ENCODE measurements at regions not wholly inside any gene's neighbourhood (a gene's known extent, or its start where the extent isn't known, plus 50 kb on each side); places are given as distances from the start of the nearest gene placed in this dataset.

GRCh38 chr2:4827836-4828235 lies 864.3 kb upstream of the SOX11 start:
- Mint-ChIP-seq H3K27ac (ENCODE audit: unreplicated experiment) (no peak overlapping the region), H3K4me3 (ENCODE audit: unreplicated experiment) (no peak overlapping the region), H3K9me3 (ENCODE audit: low read depth) (no peaks in the 10 kb centered on the region), H3K4me1 (ENCODE audit: low read depth) (peaks cover 7% of the 10 kb centered on the region), H3K27me3 (ENCODE audit: low read depth) (no peaks in the 10 kb centered on the region), H3K36me3 (ENCODE audit: low read depth) (no peaks in the 10 kb centered on the region)
- DNase-seq (ENCODE audit: low spot score) = no peak
- TF ChIP-seq CTCF (IDR thresholded peaks at IDR 0.05) = no peak

GRCh38 chr2:4828682-4829374 lies 863.4 kb upstream of the SOX11 start:
- Mint-ChIP-seq H3K4me1 (ENCODE audit: low read depth) (peaks cover 7% of the 10 kb centered on the region), H3K36me3 (ENCODE audit: low read depth) (no peaks in the 10 kb centered on the region), H3K9me3 (ENCODE audit: low read depth) (no peaks in the 10 kb centered on the region), H3K4me3 (ENCODE audit: unreplicated experiment) (no peak overlapping the region), H3K27ac (ENCODE audit: unreplicated experiment) (no peak overlapping the region), H3K27me3 (ENCODE audit: low read depth) (no peaks in the 10 kb centered on the region)
- DNase-seq (ENCODE audit: low spot score) = no peak
- TF ChIP-seq CTCF (IDR thresholded peaks at IDR 0.05) = no peak

GRCh38 chr2:4831751-4832150 lies 860.4 kb upstream of the SOX11 start:
- no peaks in the 10 kb centered on the region for H3K9me3 Mint-ChIP-seq (ENCODE audit: low read depth)
- H3K36me3 Mint-ChIP-seq (ENCODE audit: low read depth) = no peaks in the 10 kb centered on the region
- H3K4me3 Mint-ChIP-seq (ENCODE audit: unreplicated experiment) = no peak overlapping the region
- no peak overlapping the region for H3K27ac Mint-ChIP-seq (ENCODE audit: unreplicated experiment)
- DNase-seq (ENCODE audit: low spot score) = no peak
- TF ChIP-seq CTCF (IDR thresholded peaks at IDR 0.05) = no peak
- H3K4me1 Mint-ChIP-seq (ENCODE audit: low read depth) = peaks cover 7% of the 10 kb centered on the region
- H3K27me3 Mint-ChIP-seq (ENCODE audit: low read depth) = no peaks in the 10 kb centered on the region

GRCh38 chr2:4832642-4833041 lies 859.5 kb upstream of the SOX11 start:
- H3K27ac Mint-ChIP-seq (ENCODE audit: unreplicated experiment) = no peak overlapping the region
- no peaks in the 10 kb centered on the region for H3K27me3 Mint-ChIP-seq (ENCODE audit: low read depth)
- H3K9me3 Mint-ChIP-seq (ENCODE audit: low read depth) = no peaks in the 10 kb centered on the region
- DNase-seq (ENCODE audit: low spot score) = no peak
- TF ChIP-seq CTCF (IDR thresholded peaks at IDR 0.05) = no peak
- H3K36me3 Mint-ChIP-seq (ENCODE audit: low read depth) = no peaks in the 10 kb centered on the region
- no peak overlapping the region for H3K4me3 Mint-ChIP-seq (ENCODE audit: unreplicated experiment)
- peaks cover 7% of the 10 kb centered on the region for H3K4me1 Mint-ChIP-seq (ENCODE audit: low read depth)

- Mint-ChIP-seq H3K36me3 (ENCODE audit: low read depth) (no peaks in the 10 kb centered on the region), H3K4me1 (ENCODE audit: low read depth) (no peaks in the 10 kb centered on the region), H3K9me3 (ENCODE audit: low read depth) (no peaks in the 10 kb centered on the region), H3K27ac (ENCODE audit: unreplicated experiment) (no peak overlapping the region), H3K27me3 (ENCODE audit: low read depth) (peaks cover 2% of the 10 kb centered on the region), H3K4me3 (ENCODE audit: unreplicated experiment) (no peak overlapping the region)
- no peak for TF ChIP-seq CTCF (IDR thresholded peaks at IDR 0.05)
- no peak for DNase-seq (ENCODE audit: low spot score)
Observed at GRCh38 chr2:4838626-4839025, 853.6 kb upstream of the SOX11 start.
